CD4-positive, alpha-beta T cell (primary cell): ENCODE measurements at regions not wholly inside any gene's neighbourhood (a gene's known extent, or its start where the extent isn't known, plus 50 kb on each side); places are given as distances from the start of the nearest gene placed in this dataset.

ENCODE experiments used
- ATAC-seq: fragments of 200-7000 bp; cut with Tn5 transposase; one replicate; pipeline ENCODE4 v1.10.0; 2022; ENCODE audit warnings: mild to moderate bottlenecking; ENCODE audit not compliant: poor library complexity
- CTCF ChIA-PET: fragments of 350-600 bp; sonication (Branson Sonifier 250); formaldehyde crosslinking; loops from one replicate; lab custom pipeline; 2021; ENCODE audit warnings: antibody characterized with exemption, inconsistent platforms; lab: Charles Lee
- POLR2A ChIA-PET: fragments of 350-600 bp; sonication (Branson Sonifier 250); formaldehyde crosslinking; loops from one replicate; lab custom pipeline; 2021; ENCODE audit warnings: antibody characterized with exemption, inconsistent platforms; lab: Charles Lee
- DNase-seq, 14 experiments: peaks; one replicate each; pipeline ENCODE4 v3.0.0-alpha.2; 2013 to 2020; ENCODE audit warnings: mixed read lengths in 2 of 14
- H3K27ac ChIP-seq, 2 donors: one replicate each; pipeline versions ENCODE4 v1.5.1 to v1.7.0; 2013; ENCODE audit warnings: low read length in 2 of 2, low read depth in 1 of 2, mild to moderate bottlenecking in 1 of 2
- H3K27me3 ChIP-seq, 2 experiments: 1 replicate in 1 of 2; 2 replicates in 1 of 2; pipeline versions ENCODE4 v1.6.1 to v1.7.0; 2013; ENCODE audit warnings: low read length in 2 of 2, control low read depth in 1 of 2, mild to moderate bottlenecking in 1 of 2, moderate library complexity in 1 of 2; ENCODE audit not compliant: insufficient read depth in 2 of 2, control insufficient read depth in 1 of 2
- H3K36me3 ChIP-seq: one replicate; pipeline ENCODE4 v1.6.1; 2013; ENCODE audit warnings: low read length, control low read depth; ENCODE audit not compliant: insufficient read depth
- H3K4me1 ChIP-seq: one replicate; pipeline ENCODE4 v1.6.1; 2013; ENCODE audit warnings: low read length, control low read depth; ENCODE audit not compliant: insufficient read depth
- H3K4me3 ChIP-seq: one replicate; pipeline ENCODE4 v1.5.1; 2013; ENCODE audit warnings: mild to moderate bottlenecking, low read length, moderate library complexity
- H3K9me3 ChIP-seq, 2 experiments: 1 replicate in 1 of 2; 2 replicates in 1 of 2; pipeline versions ENCODE4 v1.6.1 to v1.7.0; 2013; ENCODE audit warnings: low read length in 2 of 2, mild to moderate bottlenecking in 2 of 2, control low read depth in 1 of 2, moderate library complexity in 1 of 2; ENCODE audit not compliant: control insufficient read depth in 1 of 2, insufficient read depth in 1 of 2
- H3K27ac Mint-ChIP-seq: one replicate; pipeline ENCODE4 v1.8.0; 2020; ENCODE audit warnings: mixed read lengths
- H3K27me3 Mint-ChIP-seq: one replicate; pipeline ENCODE4 v1.8.0; 2021; ENCODE audit warnings: mixed read lengths
- H3K36me3 Mint-ChIP-seq: one replicate; pipeline ENCODE4 v1.8.0; 2021; ENCODE audit warnings: low read depth, mixed read lengths
- H3K4me1 Mint-ChIP-seq: one replicate; pipeline ENCODE4 v1.8.0; 2021; ENCODE audit warnings: low read depth, mixed read lengths
- H3K4me3 Mint-ChIP-seq: one replicate; pipeline ENCODE4 v1.8.0; 2020; ENCODE audit warnings: mild to moderate bottlenecking, mixed read lengths
- H3K9me3 Mint-ChIP-seq: one replicate; pipeline ENCODE4 v1.8.0; 2020; ENCODE audit warnings: mixed read lengths
- CTCF ChIP-seq: fragments of 200-600 bp; IDR thresholded peaks from one replicate; pipeline ENCODE4 v1.8.0; 2022; ENCODE audit warnings: antibody characterized with exemption, mild to moderate bottlenecking
- intact Hi-C, 2 experiments: fragments of 100-400 bp; cut with DNase I in 1 of 2; cut with micrococcal nuclease in 1 of 2; formaldehyde crosslinking; loops; one replicate each; pipeline versions ENCODE4 v1.15.1 to v1.9.0; 2023 to 2025; cut with DNase I, micrococcal nuclease

DNA sequence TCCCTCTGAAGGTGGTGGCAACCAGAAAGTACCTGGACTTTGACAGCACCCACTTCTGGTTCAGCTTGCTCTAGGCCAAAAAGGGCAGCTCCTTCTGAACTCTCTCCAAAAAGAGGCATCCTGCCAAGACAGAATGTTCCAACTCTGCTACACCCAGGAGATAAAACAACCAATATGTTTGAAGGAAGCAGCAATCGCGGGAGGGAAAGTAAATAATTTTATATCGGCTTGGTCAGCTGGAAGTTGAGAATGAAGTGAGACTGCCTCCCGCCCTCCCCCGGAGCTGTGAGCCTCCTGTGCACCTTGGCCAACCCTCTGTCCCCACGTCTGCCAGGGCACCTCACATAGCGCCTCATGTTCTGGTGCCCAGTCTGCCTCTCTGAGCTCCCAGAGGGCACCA lies 130.3 kb upstream of the ATP1A1 start:
- H3K27ac Mint-ChIP-seq: peak overlapping the region; percentile 53
- intact Hi-C loops: no loop called here
- H3K36me3 Mint-ChIP-seq: no peaks in the 10 kb centered on the region
- no peak overlapping the region for H3K27ac ChIP-seq
- no peak overlapping the region for H3K4me3 ChIP-seq
- POLR2A ChIA-PET: interaction anchor here (0.7 to 1.9 kb wide), 2 partner anchors 48 to 133 kb away, joined by 3 to 6 read pairs; no protein-coding TSS in a partner anchor
- no peak overlapping the region for H3K4me3 Mint-ChIP-seq
- H3K9me3 Mint-ChIP-seq: no peaks in the 10 kb centered on the region
- no peaks in the 10 kb centered on the region for H3K27me3 Mint-ChIP-seq
- no peaks in the 10 kb centered on the region for H3K36me3 ChIP-seq
- CTCF ChIA-PET: no interaction called here
- peaks cover 9% of the 10 kb centered on the region for H3K4me1 ChIP-seq
- H3K27me3 ChIP-seq: no peaks in the 10 kb centered on the region
- no peak for ATAC-seq
- H3K9me3 ChIP-seq: no peaks in the 10 kb centered on the region
- DNase-seq: no peak
- no peak for TF ChIP-seq CTCF
- peaks cover 20% of the 10 kb centered on the region for H3K4me1 Mint-ChIP-seq

GRCh38 chr1:116243333-116244054 lies 129.6 kb upstream of the ATP1A1 start:
- intact Hi-C loops: no loop called here
- H3K4me1 Mint-ChIP-seq: peaks cover 20% of the 10 kb centered on the region
- Histone ChIP-seq H3K4me1 (peaks cover 9% of the 10 kb centered on the region), H3K27ac (no peak overlapping the region), H3K36me3 (no peaks in the 10 kb centered on the region), H3K27me3 (no peaks in the 10 kb centered on the region), H3K4me3 (no peak overlapping the region), H3K9me3 (no peaks in the 10 kb centered on the region)
- ChIA-PET POLR2A (interaction anchor here (0.7 to 1.9 kb wide), 2 partner anchors 49 to 132 kb away, joined by 3 to 6 read pairs; no protein-coding TSS in a partner anchor), CTCF (interaction anchor here (0.8 kb wide), 1 partner anchor 36 kb away, joined by 3 read pairs; no protein-coding TSS in a partner anchor)
- H3K36me3 Mint-ChIP-seq: no peaks in the 10 kb centered on the region
- no peaks in the 10 kb centered on the region for H3K27me3 Mint-ChIP-seq
- H3K27ac Mint-ChIP-seq: peak overlapping the region; percentile 53
- no peak for TF ChIP-seq CTCF
- no peaks in the 10 kb centered on the region for H3K9me3 Mint-ChIP-seq
- no peak for DNase-seq
- no peak for ATAC-seq
- no peak overlapping the region for H3K4me3 Mint-ChIP-seq

GRCh38 chr1:116246174-116246573 lies 126.9 kb upstream of the ATP1A1 start:
- no peaks in the 10 kb centered on the region for H3K27me3 Mint-ChIP-seq
- TF ChIP-seq CTCF: no peak
- H3K4me3 ChIP-seq: no peak overlapping the region
- no peak for DNase-seq
- H3K4me3 Mint-ChIP-seq: no peak overlapping the region
- no peaks in the 10 kb centered on the region for H3K27me3 ChIP-seq
- H3K27ac ChIP-seq: no peak overlapping the region
- CTCF ChIA-PET: no interaction called here
- no peaks in the 10 kb centered on the region for H3K9me3 Mint-ChIP-seq
- no peak for ATAC-seq
- H3K36me3 Mint-ChIP-seq: no peaks in the 10 kb centered on the region
- H3K4me1 ChIP-seq: peaks cover 9% of the 10 kb centered on the region
- H3K36me3 ChIP-seq: no peaks in the 10 kb centered on the region
- H3K27ac Mint-ChIP-seq: no peak overlapping the region
- intact Hi-C loops: no loop called here
- H3K4me1 Mint-ChIP-seq: peaks cover 20% of the 10 kb centered on the region
- no peaks in the 10 kb centered on the region for H3K9me3 ChIP-seq
- POLR2A ChIA-PET: no interaction called here
